H9 (cell line): ENCODE measurements at regions not wholly inside any gene's neighbourhood (a gene's known extent, or its start where the extent isn't known, plus 50 kb on each side); places are given as distances from the start of the nearest gene placed in this dataset.

ENCODE experiments used
- DNase-seq: peaks from one replicate; pipeline ENCODE4 v3.0.0-alpha.2; 2017
- H2AFZ ChIP-seq: one replicate; pipeline ENCODE4 v1.6.1; 2013; ENCODE audit warnings: mild to moderate bottlenecking, low read length, control low read depth, moderate library complexity
- H2AK5ac ChIP-seq: 2 replicates; pipeline ENCODE4 v1.6.1; 2013; ENCODE audit warnings: low read length, control low read depth, mixed read lengths; ENCODE audit not compliant: insufficient read length
- H2BK120ac ChIP-seq: one replicate; pipeline ENCODE4 v1.6.1; 2013; ENCODE audit warnings: low read depth, mild to moderate bottlenecking, low read length, control low read depth, inconsistent platforms; ENCODE audit not compliant: poor library complexity, severe bottlenecking
- H2BK12ac ChIP-seq: 2 replicates; pipeline ENCODE4 v1.6.1; 2013; ENCODE audit warnings: low read length, control low read depth, mixed read lengths, low read depth; ENCODE audit not compliant: insufficient read length
- H2BK15ac ChIP-seq: 2 replicates; pipeline ENCODE4 v1.6.1; 2013; ENCODE audit warnings: low read depth, low read length, control low read depth
- H2BK20ac ChIP-seq: one replicate; pipeline ENCODE4 v1.6.1; 2013; ENCODE audit warnings: low read depth, mild to moderate bottlenecking, low read length, control low read depth, inconsistent platforms; ENCODE audit not compliant: poor library complexity, severe bottlenecking
- H2BK5ac ChIP-seq: 2 replicates; pipeline ENCODE4 v1.6.1; 2013; ENCODE audit warnings: low read length, control low read depth, mixed read lengths; ENCODE audit not compliant: insufficient read length
- H3K14ac ChIP-seq: 2 replicates; pipeline ENCODE4 v1.6.1; 2013; ENCODE audit warnings: low read length, control low read depth; ENCODE audit not compliant: insufficient read depth
- H3K18ac ChIP-seq: 2 replicates; pipeline ENCODE4 v1.6.1; 2013; ENCODE audit warnings: low read depth, mild to moderate bottlenecking, mixed read lengths, low read length, control low read depth; ENCODE audit not compliant: insufficient read length
- H3K23ac ChIP-seq: 2 replicates; pipeline ENCODE4 v1.6.1; 2013; ENCODE audit warnings: low read length, control low read depth, mixed read lengths, low read depth; ENCODE audit not compliant: insufficient read length
- H3K23me2 ChIP-seq: 2 replicates; pipeline ENCODE4 v1.6.1; 2013; ENCODE audit warnings: low read depth, mild to moderate bottlenecking, mixed read lengths, low read length, control low read depth; ENCODE audit not compliant: insufficient read length, poor library complexity, severe bottlenecking
- H3K27ac ChIP-seq: 2 replicates; pipeline ENCODE4 v1.5.1; 2013; ENCODE audit warnings: low read length, control low read depth, mixed read lengths, low read depth; ENCODE audit not compliant: insufficient read length
- H3K27me3 ChIP-seq: 2 replicates; pipeline ENCODE4 v1.6.1; 2013; ENCODE audit warnings: low read length, control low read depth, inconsistent platforms; ENCODE audit not compliant: insufficient read depth
- H3K4ac ChIP-seq: 2 replicates; pipeline ENCODE4 v1.6.1; 2013; ENCODE audit warnings: low read depth, mild to moderate bottlenecking, control low read depth, inconsistent platforms, low read length, moderate library complexity
- H3K4me1 ChIP-seq: 2 replicates; pipeline ENCODE4 v1.6.1; 2013; ENCODE audit warnings: low read length, control low read depth, inconsistent platforms; ENCODE audit not compliant: insufficient read depth
- H3K4me2 ChIP-seq: 2 replicates; pipeline ENCODE4 v1.6.1; 2013; ENCODE audit warnings: low read length, control low read depth, mixed read lengths; ENCODE audit not compliant: insufficient read length, insufficient read depth
- H3K56ac ChIP-seq: 2 replicates; pipeline ENCODE4 v1.6.1; 2013; ENCODE audit warnings: low read depth, mild to moderate bottlenecking, mixed read lengths, low read length, control low read depth; ENCODE audit not compliant: insufficient read length
- H3K79me1 ChIP-seq: 2 replicates; pipeline ENCODE4 v1.6.1; 2013; ENCODE audit warnings: low read depth, mild to moderate bottlenecking, moderate library complexity, low read length, control low read depth, inconsistent platforms; ENCODE audit not compliant: insufficient read depth, poor library complexity, severe bottlenecking
- H3K79me2 ChIP-seq: 2 replicates; pipeline ENCODE4 v1.6.1; 2013; ENCODE audit warnings: low read length, control low read depth, inconsistent platforms; ENCODE audit not compliant: insufficient read depth
- H3K9ac ChIP-seq: 2 replicates; pipeline ENCODE4 v1.6.1; 2013; ENCODE audit warnings: low read length, control low read depth, mixed read lengths; ENCODE audit not compliant: insufficient read length; ENCODE audit errors: extremely low read depth
- H3K9me3 ChIP-seq: one replicate; pipeline ENCODE4 v1.6.1; 2013; ENCODE audit warnings: low read depth, low read length, inconsistent platforms; ENCODE audit not compliant: control insufficient read depth
- H3T11ph ChIP-seq: one replicate; pipeline ENCODE4 v1.6.1; 2013; ENCODE audit warnings: mild to moderate bottlenecking, low read length, control low read depth, inconsistent platforms
- H4K20me1 ChIP-seq: one replicate; pipeline ENCODE4 v1.6.1; 2013; ENCODE audit not compliant: control insufficient read depth, insufficient read length, insufficient read depth
- H4K5ac ChIP-seq: 2 replicates; pipeline ENCODE4 v1.6.1; 2013; ENCODE audit warnings: low read depth, mild to moderate bottlenecking, mixed read lengths, low read length, control low read depth; ENCODE audit not compliant: insufficient read length
- H4K8ac ChIP-seq: replicated peaks from 2 replicates; pipeline ENCODE4 v1.6.1; 2013; ENCODE audit warnings: low read length, control low read depth, mixed read lengths, low read depth; ENCODE audit not compliant: insufficient read length
- H4K91ac ChIP-seq: 2 replicates; pipeline ENCODE4 v1.6.1; 2013; ENCODE audit warnings: low read depth, mild to moderate bottlenecking, moderate library complexity, mixed read lengths, low read length, control low read depth; ENCODE audit not compliant: insufficient read length
- H3K27ac Mint-ChIP-seq, 3 experiments: 2 replicates in 2 of 3; 3 replicates in 1 of 3; pipeline ENCODE4 v1.8.0; 2020 to 2021; ENCODE audit warnings: mixed read lengths in 3 of 3, mild to moderate bottlenecking in 1 of 3, moderate library complexity in 1 of 3
- H3K27me3 Mint-ChIP-seq: 2 replicates; pipeline ENCODE4 v1.8.0; 2021; ENCODE audit warnings: low read depth, mild to moderate bottlenecking, moderate library complexity, mixed read lengths
- H3K36me3 Mint-ChIP-seq, 3 experiments: 2 replicates in 2 of 3; 3 replicates in 1 of 3; pipeline ENCODE4 v1.8.0; 2020 to 2021; ENCODE audit warnings: low read depth in 3 of 3, mixed read lengths in 3 of 3; ENCODE audit not compliant: insufficient read depth in 1 of 3
- H3K4me1 Mint-ChIP-seq, 2 experiments: 2 replicates each; pipeline ENCODE4 v1.8.0; 2020; ENCODE audit warnings: mixed read lengths in 2 of 2
- H3K4me3 Mint-ChIP-seq, 2 experiments: 2 replicates in 1 of 2; 3 replicates in 1 of 2; pipeline ENCODE4 v1.8.0; 2020 to 2021; ENCODE audit warnings: mild to moderate bottlenecking in 2 of 2, mixed read lengths in 2 of 2, moderate library complexity in 1 of 2
- H3K9me3 Mint-ChIP-seq, 2 experiments: 2 replicates in 1 of 2; 3 replicates in 1 of 2; pipeline ENCODE4 v1.8.0; 2020; ENCODE audit warnings: mild to moderate bottlenecking in 2 of 2, mixed read lengths in 2 of 2, moderate library complexity in 1 of 2
- CTCF ChIP-seq: fragments of 200-600 bp; sonication (generic); conservative IDR thresholded peaks from 3 replicates; pipeline ENCODE4 v1.8.0; 2021; ENCODE audit warnings: antibody characterized with exemption, mild to moderate bottlenecking
- WGBS: extraction: QIAGEN DNeasy Blood & Tissue Kit; methylation state at CpG from one replicate; pipeline ENCODE4 v1.1.7; 2013; ENCODE audit warnings: missing lambda C conversion rate, low lambda C conversion rate, mixed read lengths; ENCODE audit not compliant: insufficient read length; ENCODE audit errors: extremely low coverage; 5-methylcytosine and 5-hydroxymethylcytosine counted together

GRCh38 chr1:213325482-213325881 lies 274.4 kb downstream of the RPS6KC1 start:
- Histone ChIP-seq H3K18ac (no peak overlapping the region), H2AFZ (no peak overlapping the region)

More at GRCh38 chr1:213325482-213325881, 274.4 kb downstream of the RPS6KC1 start:
- peaks cover 5 to 15% of the 10 kb centered on the region in 2 experiments; a peak in 2 of 4 replicates for H3K4me1 Mint-ChIP-seq
- no peaks in the 10 kb centered on the region for H4K20me1 ChIP-seq
- 0 out of 2 replicates have a peak, but pooled peaks cover 1% of the 10 kb centered on the region for H3K4me1 ChIP-seq
- no peak overlapping the region for H3T11ph ChIP-seq
- peaks cover 0 to 3% of the 10 kb centered on the region in 2 experiments; a peak in 1 of 5 replicates for H3K9me3 Mint-ChIP-seq
- no peak overlapping the region for H3K4me3 Mint-ChIP-seq
- no peak overlapping the region for H4K8ac ChIP-seq
- no peak overlapping the region for H4K5ac ChIP-seq
- H3K9me3 ChIP-seq: no peaks in the 10 kb centered on the region
- no peak overlapping the region for H3K27ac ChIP-seq
- TF ChIP-seq CTCF: no peak
- no peaks in the 10 kb centered on the region for H3K79me2 ChIP-seq
- no peak overlapping the region for H2BK15ac ChIP-seq
- H3K14ac ChIP-seq: no peak overlapping the region
- H2BK12ac ChIP-seq: no peak overlapping the region
- H3K9ac ChIP-seq: no peak overlapping the region
- no peak overlapping the region for H3K23ac ChIP-seq
- no CpG with 5 or more reads among the region's 9 CpGs for WGBS
- H2BK20ac ChIP-seq: no peak overlapping the region
- no peaks in the 10 kb centered on the region for H3K79me1 ChIP-seq
- no peak overlapping the region for H3K27ac Mint-ChIP-seq
- H2BK120ac ChIP-seq: no peak overlapping the region
- H4K91ac ChIP-seq: no peak overlapping the region
- H3K4ac ChIP-seq: no peak overlapping the region
- H2AK5ac ChIP-seq: no peak overlapping the region
- H3K4me2 ChIP-seq: no peak overlapping the region
- H3K36me3 Mint-ChIP-seq: no peaks in the 10 kb centered on the region
- no peak overlapping the region for H2BK5ac ChIP-seq
- no peaks in the 10 kb centered on the region for H3K27me3 ChIP-seq
- H3K23me2 ChIP-seq: no peaks in the 10 kb centered on the region
- DNase-seq: no peak
- no peak overlapping the region for H3K56ac ChIP-seq
- no peaks in the 10 kb centered on the region for H3K27me3 Mint-ChIP-seq
